Superior temporal gyrus (tissue), 1 donor: ENCODE measurements at regions not wholly inside any gene's neighbourhood (a gene's known extent, or its start where the extent isn't known, plus 50 kb on each side); places are given as distances from the start of the nearest gene placed in this dataset.
"Not testable (repeated sequence)": the region's sequence is repeated elsewhere in the genome, so short reads cannot be mapped to it uniquely, and the experiment has no call there.

Source experiments
- DNase-seq: peaks from one replicate; pipeline ENCODE4 v3.0.0-alpha.2; 2016; ENCODE audit errors: extremely low spot score

GRCh38 chr4:38381788-38382187 is 282.2 kb upstream of the KLF3 start:
- DNase-seq: no peak

- no peak for DNase-seq
These were observed 281.5 kb upstream of the KLF3 start for GRCh38 chr4:38382520-38382919.

- no peak for DNase-seq
These were observed 280.3 kb upstream of the KLF3 start for GRCh38 chr4:38383646-38384121.

- DNase-seq: no peak
These were observed 278.6 kb upstream of the KLF3 start for GRCh38 chr4:38385093-38386004.

- DNase-seq: no peak
These were observed 277.9 kb upstream of the KLF3 start for GRCh38 chr4:38386005-38386551.

GRCh38 chr4:38386654-38387188 is 277.3 kb upstream of the KLF3 start:
- DNase-seq: no peak

GRCh38 chr4:38387348-38387747 is 276.7 kb upstream of the KLF3 start:
- peak; percentile 15 for DNase-seq

- no peak for DNase-seq
These were observed 276.2 kb upstream of the KLF3 start for GRCh38 chr4:38387819-38388218.

- not testable (repeated sequence) for DNase-seq
These were observed 275.1 kb upstream of the KLF3 start for GRCh38 chr4:38388907-38389306.

GRCh38 chr4:38390969-38391545 is 272.9 kb upstream of the KLF3 start:
- DNase-seq: no peak

GRCh38 chr4:38392223-38392855 is 271.7 kb upstream of the KLF3 start:
- DNase-seq: no peak

GRCh38 chr4:38396091-38396490 is 267.9 kb upstream of the KLF3 start:
- DNase-seq: no peak

GRCh38 chr4:38396845-38397547 is 267.0 kb upstream of the KLF3 start:
- DNase-seq: no peak

- no peak for DNase-seq
These were observed 263.1 kb upstream of the KLF3 start for GRCh38 chr4:38400946-38401345.

GRCh38 chr4:38406243-38406642 is 257.8 kb upstream of the KLF3 start:
- no peak for DNase-seq

- no peak for DNase-seq
These were observed 254.1 kb upstream of the KLF3 start for GRCh38 chr4:38409852-38410251.

GRCh38 chr4:38411092-38411491 is 252.9 kb upstream of the KLF3 start:
- DNase-seq: no peak

GRCh38 chr4:38411981-38412536 is 251.9 kb upstream of the KLF3 start:
- no peak for DNase-seq

- DNase-seq: no peak
These were observed 250.3 kb upstream of the KLF3 start for GRCh38 chr4:38413524-38414341.

GRCh38 chr4:38414410-38414809 is 249.6 kb upstream of the KLF3 start:
- no peak for DNase-seq
